Activated CD4-positive, alpha-beta T cell treated with anti-CD3 and anti-CD28 coated beads for 36 hours (primary cell): ENCODE measurements at regions not wholly inside any gene's neighbourhood (a gene's known extent, or its start where the extent isn't known, plus 50 kb on each side); places are given as distances from the start of the nearest gene placed in this dataset.
A peak's percentile ranks its signal among the peaks of the same experiment; 100 is the strongest.

Source experiments
- ATAC-seq: fragments of 200-7000 bp; cut with Tn5 transposase; one replicate; pipeline ENCODE4 v1.10.0; 2021; ENCODE audit warnings: mild to moderate bottlenecking, moderate library complexity
- CTCF ChIA-PET: fragments of 350-600 bp; sonication (Branson Sonifier 250); formaldehyde crosslinking; loops from one replicate; lab custom pipeline; 2021; ENCODE audit warnings: antibody characterized with exemption; lab: Charles Lee
- POLR2A ChIA-PET: fragments of 350-600 bp; sonication (Branson Sonifier 250); formaldehyde crosslinking; loops from one replicate; lab custom pipeline; 2021; ENCODE audit warnings: antibody characterized with exemption, inconsistent platforms; lab: Charles Lee
- DNase-seq: peaks from one replicate; pipeline ENCODE4 v3.0.0-alpha.2; 2020
- H3K27ac Mint-ChIP-seq: one replicate; pipeline ENCODE4 v1.8.0; 2021; ENCODE audit warnings: mixed read lengths
- H3K27me3 Mint-ChIP-seq: one replicate; pipeline ENCODE4 v1.8.0; 2021; ENCODE audit warnings: mixed read lengths
- H3K36me3 Mint-ChIP-seq: one replicate; pipeline ENCODE4 v1.8.0; 2021; ENCODE audit warnings: low read depth, mixed read lengths
- H3K4me1 Mint-ChIP-seq: one replicate; pipeline ENCODE4 v1.8.0; 2021; ENCODE audit warnings: mixed read lengths
- H3K4me3 Mint-ChIP-seq: one replicate; pipeline ENCODE4 v1.8.0; 2021; ENCODE audit warnings: mild to moderate bottlenecking, moderate library complexity, mixed read lengths
- H3K9me3 Mint-ChIP-seq: one replicate; pipeline ENCODE4 v1.8.0; 2021; ENCODE audit warnings: low read depth, mixed read lengths
- intact Hi-C, 2 experiments: fragments of 100-400 bp; cut with DNase I in 1 of 2; cut with micrococcal nuclease in 1 of 2; formaldehyde crosslinking; loops; one replicate each; pipeline versions ENCODE4 v1.14.2 to v1.15.1; 2022 to 2024; cut with DNase I, micrococcal nuclease

GRCh38 chr17:77809814-77810213 lies 148.7 kb upstream of the TNRC6C start:
- H3K27ac Mint-ChIP-seq, result no peak overlapping the region
- no peaks in the 10 kb centered on the region for H3K9me3 Mint-ChIP-seq
- ATAC-seq (no peak), DNase-seq (no peak)
- no peaks in the 10 kb centered on the region for H3K4me1 Mint-ChIP-seq
- H3K36me3 Mint-ChIP-seq, result no peaks in the 10 kb centered on the region
- ChIA-PET POLR2A (no interaction called here), CTCF (no interaction called here)
- no peaks in the 10 kb centered on the region for H3K27me3 Mint-ChIP-seq
- no peak overlapping the region for H3K4me3 Mint-ChIP-seq
- intact Hi-C loops, result no loop called here

GRCh38 chr17:77810536-77810935 lies 148.0 kb upstream of the TNRC6C start:
- CTCF ChIA-PET, result no interaction called here
- no peak for ATAC-seq
- intact Hi-C loops, result no loop called here
- Mint-ChIP-seq H3K27ac (no peak overlapping the region), H3K27me3 (no peaks in the 10 kb centered on the region), H3K9me3 (no peaks in the 10 kb centered on the region), H3K4me3 (no peak overlapping the region), H3K36me3 (no peaks in the 10 kb centered on the region), H3K4me1 (no peaks in the 10 kb centered on the region)
- POLR2A ChIA-PET, result no interaction called here
- DNase-seq, result no peak

- ChIA-PET POLR2A (no interaction called here), CTCF (no interaction called here)
- no peak for ATAC-seq
- intact Hi-C loops, result no loop called here
- no peaks in the 10 kb centered on the region for H3K9me3 Mint-ChIP-seq
- H3K27me3 Mint-ChIP-seq, result no peaks in the 10 kb centered on the region
- H3K27ac Mint-ChIP-seq, result no peak overlapping the region
- no peak for DNase-seq
- no peak overlapping the region for H3K4me3 Mint-ChIP-seq
- H3K4me1 Mint-ChIP-seq, result no peaks in the 10 kb centered on the region
- H3K36me3 Mint-ChIP-seq, result no peaks in the 10 kb centered on the region
Observed at GRCh38 chr17:77811521-77811920, 147.0 kb upstream of the TNRC6C start.

GRCh38 chr17:77814091-77814772 lies 144.3 kb upstream of the TNRC6C start:
- no peak for ATAC-seq
- DNase-seq, result no peak
- no peaks in the 10 kb centered on the region for H3K36me3 Mint-ChIP-seq
- CTCF ChIA-PET, result no interaction called here
- H3K27me3 Mint-ChIP-seq, result no peaks in the 10 kb centered on the region
- no peak overlapping the region for H3K27ac Mint-ChIP-seq
- no peak overlapping the region for H3K4me3 Mint-ChIP-seq
- POLR2A ChIA-PET, result no interaction called here
- intact Hi-C loops, result no loop called here
- no peaks in the 10 kb centered on the region for H3K4me1 Mint-ChIP-seq
- H3K9me3 Mint-ChIP-seq, result no peaks in the 10 kb centered on the region

GRCh38 chr17:77815127-77815905 lies 143.2 kb upstream of the TNRC6C start:
- no peak for ATAC-seq
- Mint-ChIP-seq H3K27me3 (no peaks in the 10 kb centered on the region), H3K27ac (no peak overlapping the region), H3K4me1 (no peaks in the 10 kb centered on the region), H3K36me3 (no peaks in the 10 kb centered on the region), H3K4me3 (no peak overlapping the region), H3K9me3 (no peaks in the 10 kb centered on the region)
- no peak for DNase-seq
- CTCF ChIA-PET, result no interaction called here
- POLR2A ChIA-PET, result interaction anchor here (0.6 kb wide), 1 partner anchor 205 kb away, joined by 3 read pairs; no protein-coding TSS in a partner anchor
- intact Hi-C loops, result no loop called here

GRCh38 chr17:77817953-77818352 lies 140.6 kb upstream of the TNRC6C start:
- CTCF ChIA-PET, result interaction anchor here (1.2 kb wide), 1 partner anchor 77 kb away, joined by 3 read pairs; no protein-coding TSS in a partner anchor
- ATAC-seq, result no peak
- DNase-seq, result no peak
- Mint-ChIP-seq H3K27me3 (no peaks in the 10 kb centered on the region), H3K4me3 (no peak overlapping the region), H3K36me3 (no peaks in the 10 kb centered on the region), H3K9me3 (no peaks in the 10 kb centered on the region), H3K4me1 (no peaks in the 10 kb centered on the region), H3K27ac (no peak overlapping the region)
- intact Hi-C loops, result no loop called here
- POLR2A ChIA-PET, result no interaction called here

GRCh38 chr17:77819497-77819896 lies 139.0 kb upstream of the TNRC6C start:
- CTCF ChIA-PET, result interaction anchor here (0.9 kb wide), 1 partner anchor 106 kb away, joined by 3 read pairs; no protein-coding TSS in a partner anchor
- H3K27ac Mint-ChIP-seq, result no peak overlapping the region
- POLR2A ChIA-PET, result no interaction called here
- ATAC-seq, result no peak
- no peaks in the 10 kb centered on the region for H3K27me3 Mint-ChIP-seq
- no peaks in the 10 kb centered on the region for H3K9me3 Mint-ChIP-seq
- no peaks in the 10 kb centered on the region for H3K4me1 Mint-ChIP-seq
- no peak for DNase-seq
- intact Hi-C loops, result no loop called here
- H3K36me3 Mint-ChIP-seq, result no peaks in the 10 kb centered on the region
- no peak overlapping the region for H3K4me3 Mint-ChIP-seq

GRCh38 chr17:77821114-77821513 lies 137.4 kb upstream of the TNRC6C start:
- intact Hi-C loops, result no loop called here
- Mint-ChIP-seq H3K4me3 (no peak overlapping the region), H3K27me3 (no peaks in the 10 kb centered on the region), H3K36me3 (no peaks in the 10 kb centered on the region), H3K27ac (no peak overlapping the region), H3K4me1 (no peaks in the 10 kb centered on the region), H3K9me3 (no peaks in the 10 kb centered on the region)
- ATAC-seq (peak; percentile 26), DNase-seq (no peak)
- CTCF ChIA-PET, result no interaction called here
- POLR2A ChIA-PET, result no interaction called here

- intact Hi-C loops, result no loop called here
- H3K36me3 Mint-ChIP-seq, result no peaks in the 10 kb centered on the region
- ChIA-PET CTCF (no interaction called here), POLR2A (no interaction called here)
- H3K27ac Mint-ChIP-seq, result no peak overlapping the region
- ATAC-seq, result no peak
- no peaks in the 10 kb centered on the region for H3K4me1 Mint-ChIP-seq
- no peaks in the 10 kb centered on the region for H3K27me3 Mint-ChIP-seq
- no peaks in the 10 kb centered on the region for H3K9me3 Mint-ChIP-seq
- DNase-seq, result no peak
- H3K4me3 Mint-ChIP-seq, result no peak overlapping the region
Observed at GRCh38 chr17:77822302-77823030, 136.0 kb upstream of the TNRC6C start.

GRCh38 chr17:77824102-77824779 lies 134.3 kb upstream of the TNRC6C start:
- Mint-ChIP-seq H3K4me1 (no peaks in the 10 kb centered on the region), H3K9me3 (no peaks in the 10 kb centered on the region), H3K27ac (no peak overlapping the region), H3K36me3 (no peaks in the 10 kb centered on the region), H3K4me3 (no peak overlapping the region), H3K27me3 (no peaks in the 10 kb centered on the region)
- CTCF ChIA-PET, result interaction anchor here (0.6 kb wide), 1 partner anchor 204 kb away, joined by 3 read pairs; no protein-coding TSS in a partner anchor
- intact Hi-C loops, result no loop called here
- ATAC-seq (no peak), DNase-seq (no peak)
- POLR2A ChIA-PET, result no interaction called here

- DNase-seq (no peak), ATAC-seq (no peak)
- H3K4me1 Mint-ChIP-seq, result peaks cover 3% of the 10 kb centered on the region
- no peaks in the 10 kb centered on the region for H3K9me3 Mint-ChIP-seq
- no peak overlapping the region for H3K27ac Mint-ChIP-seq
- no peak overlapping the region for H3K4me3 Mint-ChIP-seq
- H3K27me3 Mint-ChIP-seq, result no peaks in the 10 kb centered on the region
- ChIA-PET POLR2A (no interaction called here), CTCF (no interaction called here)
- intact Hi-C loops, result no loop called here
- no peaks in the 10 kb centered on the region for H3K36me3 Mint-ChIP-seq
Observed at GRCh38 chr17:77824780-77825280, 133.7 kb upstream of the TNRC6C start.
